HEK293T (cell line): ENCODE measurements at regions not wholly inside any gene's neighbourhood (a gene's known extent, or its start where the extent isn't known, plus 50 kb on each side); places are given as distances from the start of the nearest gene placed in this dataset.

Experiments used
- CTCF ChIA-PET: fragments of 350-600 bp; formaldehyde crosslinking; extraction: SDS; loops from one replicate; lab custom pipeline; 2021; ENCODE audit warnings: antibody characterized with exemption, inconsistent platforms; lab: Yijun Ruan, JAX
- POLR2A ChIA-PET: fragments of 350-600 bp; formaldehyde crosslinking; extraction: SDS; loops from one replicate; lab custom pipeline; 2020; ENCODE audit warnings: antibody characterized with exemption, inconsistent platforms; lab: Yijun Ruan, JAX
- DNase-seq: peaks from one replicate; pipeline ENCODE4 v3.0.0; 2012; ENCODE audit warnings: mixed read lengths; ENCODE audit errors: extremely low spot score
- ARNT ChIP-seq: fragments of 450-650 bp; IDR thresholded peaks from 2 replicates; pipeline ENCODE4 v1.6.1; 2017; ENCODE audit warnings: mild to moderate bottlenecking
- BHLHE40 ChIP-seq: fragments of 450-650 bp; IDR thresholded peaks from 2 replicates; pipeline ENCODE4 v1.6.1; 2016; ENCODE audit warnings: mild to moderate bottlenecking, moderate library complexity, borderline replicate concordance
- CTBP1 ChIP-seq: fragments of 450-650 bp; IDR thresholded peaks from 2 replicates; pipeline ENCODE4 v1.6.1; 2016; ENCODE audit warnings: borderline replicate concordance
- ELF4 ChIP-seq: fragments of 450-650 bp; IDR thresholded peaks from 2 replicates; pipeline ENCODE4 v1.6.1; 2017; ENCODE audit warnings: antibody characterized with exemption
- FOXA1 ChIP-seq: fragments of 450-650 bp; IDR thresholded peaks from 2 replicates; pipeline ENCODE4 v1.6.1; 2016; ENCODE audit warnings: mild to moderate bottlenecking
- FOXK2 ChIP-seq: fragments of 450-650 bp; IDR thresholded peaks from 2 replicates; pipeline ENCODE4 v1.6.1; 2016; ENCODE audit warnings: mild to moderate bottlenecking
- FOXM1 ChIP-seq: fragments of 450-650 bp; IDR thresholded peaks from 2 replicates; pipeline ENCODE4 v1.6.1; 2017; ENCODE audit warnings: mild to moderate bottlenecking, borderline replicate concordance
- HDGF ChIP-seq: fragments of 450-650 bp; IDR thresholded peaks from 2 replicates; pipeline ENCODE4 v1.6.1; 2017; ENCODE audit warnings: antibody characterized with exemption, borderline replicate concordance
- L3MBTL2 ChIP-seq: fragments of 450-650 bp; conservative IDR thresholded peaks from 2 replicates; pipeline ENCODE4 v1.6.1; 2016; ENCODE audit warnings: mild to moderate bottlenecking
- LEF1 ChIP-seq: fragments of 450-650 bp; IDR thresholded peaks from 2 replicates; pipeline ENCODE4 v1.6.1; 2017; ENCODE audit warnings: mild to moderate bottlenecking, borderline replicate concordance
- NFRKB ChIP-seq: fragments of 450-650 bp; IDR thresholded peaks from 2 replicates; pipeline ENCODE4 v1.6.1; 2016; ENCODE audit warnings: mild to moderate bottlenecking, moderate library complexity
- SP1 ChIP-seq: fragments of 450-650 bp; IDR thresholded peaks from 2 replicates; pipeline ENCODE4 v1.6.1; 2017
- SUZ12 ChIP-seq: fragments of 450-650 bp; IDR thresholded peaks from 2 replicates; pipeline ENCODE4 v1.6.1; 2016; ENCODE audit warnings: mild to moderate bottlenecking
- TARDBP ChIP-seq: fragments of 450-650 bp; IDR thresholded peaks from 2 replicates; pipeline ENCODE4 v1.6.1; 2016
- ZNF384 ChIP-seq: fragments of 450-650 bp; IDR thresholded peaks from 2 replicates; pipeline ENCODE4 v1.6.1; 2016
- TF ChIP-seq, protein P1 (sequence below): fragments of 450-650 bp; IDR thresholded peaks from 2 replicates; pipeline ENCODE4 v1.6.1; 2016

DNA sequence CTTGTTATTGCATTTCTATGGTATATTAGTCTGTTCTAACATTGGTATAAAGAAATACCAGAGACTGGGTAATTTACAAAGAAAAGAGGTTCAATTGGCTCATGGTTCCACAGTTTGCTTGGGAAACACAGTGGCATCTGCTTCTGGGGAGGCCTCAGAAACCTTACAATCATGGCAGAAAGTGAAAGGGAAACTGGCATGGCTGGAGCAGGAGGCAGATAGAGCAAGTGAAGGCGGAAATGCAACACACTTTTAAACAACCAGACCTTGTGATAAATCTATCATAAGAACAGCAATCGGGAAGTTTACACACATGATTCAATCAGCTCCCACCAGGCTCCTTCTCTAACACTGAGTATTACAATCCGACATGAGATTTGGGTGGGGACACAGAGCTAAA, 346.6 kb upstream of the GNPDA2 start:
- no peak for DNase-seq

DNA sequence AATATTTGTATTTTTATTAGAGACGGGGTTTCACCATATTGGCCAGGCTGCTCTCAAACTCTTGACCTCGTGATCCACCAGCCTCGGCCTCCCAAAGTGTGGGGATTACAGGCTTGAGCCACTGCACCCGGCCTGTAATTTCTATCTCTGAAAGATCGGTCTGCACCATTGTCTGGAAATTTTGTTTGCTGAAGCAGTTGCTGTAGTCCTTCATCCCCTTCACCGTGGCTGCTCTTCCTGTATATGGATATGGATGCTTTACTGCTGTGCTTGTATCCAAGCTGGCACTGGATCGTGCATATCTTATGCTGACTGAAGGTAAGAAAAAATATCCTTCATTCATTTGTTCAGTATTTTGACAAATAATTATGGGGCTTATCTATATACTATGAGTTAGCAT, 338.4 kb upstream of the GNPDA2 start:
- TF ChIP-seq CTBP1 (no peak), FOXM1 (no peak), L3MBTL2 (no peak), FOXA1 (no peak), BHLHE40 (no peak), FOXK2 (no peak), SP1 (no peak), LEF1 (no peak), HDGF (no peak), NFRKB (no peak), ARNT (no peak)
- TF ChIP-seq, protein P1, sequence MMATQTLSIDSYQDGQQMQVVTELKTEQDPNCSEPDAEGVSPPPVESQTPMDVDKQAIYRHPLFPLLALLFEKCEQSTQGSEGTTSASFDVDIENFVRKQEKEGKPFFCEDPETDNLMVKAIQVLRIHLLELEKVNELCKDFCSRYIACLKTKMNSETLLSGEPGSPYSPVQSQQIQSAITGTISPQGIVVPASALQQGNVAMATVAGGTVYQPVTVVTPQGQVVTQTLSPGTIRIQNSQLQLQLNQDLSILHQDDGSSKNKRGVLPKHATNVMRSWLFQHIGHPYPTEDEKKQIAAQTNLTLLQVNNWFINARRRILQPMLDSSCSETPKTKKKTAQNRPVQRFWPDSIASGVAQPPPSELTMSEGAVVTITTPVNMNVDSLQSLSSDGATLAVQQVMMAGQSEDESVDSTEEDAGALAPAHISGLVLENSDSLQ: no peak
- POLR2A ChIA-PET: no interaction called here
- CTCF ChIA-PET: no interaction called here
- no peak for DNase-seq

More for the DNA sequence above, 346.6 kb upstream of the GNPDA2 start:
- no peak for TF ChIP-seq LEF1
- no peak for TF ChIP-seq FOXA1
- no peak for TF ChIP-seq ZNF384
- no peak for TF ChIP-seq BHLHE40
- no peak for TF ChIP-seq TARDBP
- TF ChIP-seq L3MBTL2: no peak
- TF ChIP-seq NFRKB: no peak
- no peak for TF ChIP-seq ELF4
- no peak for TF ChIP-seq HDGF
- ChIA-PET CTCF (no interaction called here), POLR2A (no interaction called here)

DNA sequence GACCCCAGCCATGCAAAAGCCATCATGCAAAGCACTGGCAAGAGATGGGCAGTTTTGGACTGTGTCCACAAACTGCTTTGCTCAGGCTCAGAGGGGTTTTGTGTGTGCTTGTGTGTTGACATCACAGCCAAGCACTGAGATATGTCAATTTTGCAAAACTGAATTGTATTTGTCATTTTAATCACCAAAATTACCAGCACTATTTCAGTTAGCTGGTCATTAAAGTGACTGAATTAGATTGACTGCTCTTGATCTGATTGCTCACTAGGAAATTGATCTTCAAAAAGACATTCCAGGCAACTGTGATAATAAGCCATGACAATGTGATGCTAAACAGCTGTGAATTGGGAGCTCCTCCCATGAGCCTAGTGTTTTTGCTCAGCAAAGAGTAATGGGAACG, 337.3 kb upstream of the GNPDA2 start:
- TF ChIP-seq ARNT: no peak
- TF ChIP-seq LEF1: no peak
- no peak for TF ChIP-seq FOXM1
- TF ChIP-seq SP1: no peak
- no peak for TF ChIP-seq HDGF
- TF ChIP-seq ZNF384: no peak
- no peak for TF ChIP-seq L3MBTL2
- TF ChIP-seq ELF4: no peak
- TF ChIP-seq CTBP1: no peak
- TF ChIP-seq, protein P1: no peak
- POLR2A ChIA-PET: no interaction called here
- CTCF ChIA-PET: no interaction called here
- no peak for DNase-seq

DNA sequence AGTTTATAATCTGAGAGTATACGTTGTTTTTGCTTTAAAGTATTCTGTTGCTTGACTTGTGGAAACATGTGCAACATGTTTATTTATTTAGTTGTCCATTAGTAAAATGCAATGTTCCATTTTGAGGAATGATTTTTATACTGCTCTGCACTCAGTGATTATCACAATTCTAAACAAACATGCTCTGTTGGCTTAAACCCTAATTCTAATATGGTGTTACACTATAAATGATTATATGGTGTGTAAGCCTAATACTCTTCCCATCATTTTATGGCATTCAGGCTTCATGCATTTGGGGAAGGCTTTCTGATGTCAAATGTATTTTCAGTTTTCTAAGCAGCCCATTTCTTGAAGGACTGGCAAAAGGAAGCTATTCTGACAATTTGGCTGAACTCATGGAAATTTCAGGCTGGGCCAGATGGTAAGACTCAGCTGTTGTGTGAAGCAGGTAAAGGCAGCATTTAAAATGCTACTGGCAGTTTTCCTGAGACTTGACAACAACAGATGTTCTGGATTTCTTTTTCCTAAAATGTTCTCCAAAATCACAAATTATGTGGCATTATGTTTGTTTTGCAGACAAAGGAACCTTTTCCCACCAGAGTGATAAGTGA, 336.7 kb upstream of the GNPDA2 start:
- CTCF ChIA-PET: no interaction called here
- DNase-seq: no peak
- TF ChIP-seq BHLHE40 (no peak), LEF1 (no peak), HDGF (no peak), FOXA1 (no peak), NFRKB (no peak), FOXM1 (no peak), ELF4 (no peak), TARDBP (no peak), FOXK2 (no peak), CTBP1 (no peak), SUZ12 (no peak), SP1 (no peak), ZNF384 (no peak), L3MBTL2 (no peak), ARNT (no peak)
- TF ChIP-seq, protein P1: no peak
- POLR2A ChIA-PET: no interaction called here

DNA sequence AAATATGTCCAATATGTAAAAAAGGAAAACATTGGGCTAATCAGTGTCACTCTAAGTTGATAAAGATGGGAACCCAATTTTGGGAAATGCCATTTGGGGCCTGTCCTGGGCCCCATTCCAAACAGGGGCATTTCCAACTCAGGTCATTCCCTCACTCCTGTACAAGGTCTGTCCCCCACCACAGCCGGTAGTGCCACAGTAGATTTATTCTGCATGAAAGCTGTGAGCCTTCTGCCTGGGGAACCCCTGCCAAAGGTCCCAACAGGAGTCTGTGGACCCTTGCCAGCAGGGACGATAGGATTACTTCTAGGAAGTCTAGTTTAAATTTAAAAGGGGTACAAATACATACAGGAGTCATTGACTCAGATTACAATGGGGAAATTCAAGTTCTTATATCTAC, 317.6 kb upstream of the GNPDA2 start:
- TF ChIP-seq ARNT (no peak), SP1 (no peak), SUZ12 (no peak), TARDBP (no peak)
- no peak for DNase-seq
- ChIA-PET CTCF (no interaction called here), POLR2A (no interaction called here)

DNA sequence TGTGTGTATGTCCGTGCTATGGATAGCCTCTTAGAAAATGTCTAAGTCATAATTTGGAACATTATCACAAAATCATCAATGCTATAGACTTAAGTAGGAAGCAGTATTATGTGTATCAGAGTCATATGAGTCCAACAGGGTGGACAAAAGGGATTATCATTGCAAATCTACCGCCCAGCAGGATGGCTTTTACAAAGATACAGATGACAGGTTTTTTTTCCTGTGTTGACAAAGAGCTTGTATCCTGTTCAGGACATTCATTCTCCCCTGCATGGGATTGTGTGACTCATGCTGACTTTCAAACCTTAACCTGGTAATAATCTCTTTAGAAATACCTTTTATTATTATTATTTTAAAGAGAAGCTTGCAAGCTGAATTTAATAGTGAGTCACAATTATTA, 310.3 kb upstream of the GNPDA2 start:
- TF ChIP-seq TARDBP (no peak), ARNT (no peak), ELF4 (no peak), LEF1 (no peak), FOXM1 (no peak), HDGF (no peak), BHLHE40 (no peak), SUZ12 (no peak), ZNF384 (no peak), FOXA1 (no peak), SP1 (no peak), CTBP1 (no peak), NFRKB (no peak), FOXK2 (no peak), L3MBTL2 (no peak)
- TF ChIP-seq, protein P1: no peak
- ChIA-PET CTCF (no interaction called here), POLR2A (no interaction called here)
- DNase-seq: no peak
